ENCODE measurements at regions not wholly inside any gene's neighbourhood (a gene's known extent, or its start where the extent isn't known, plus 50 kb on each side); places are given as distances from the start of the nearest gene placed in this dataset.

DNA sequence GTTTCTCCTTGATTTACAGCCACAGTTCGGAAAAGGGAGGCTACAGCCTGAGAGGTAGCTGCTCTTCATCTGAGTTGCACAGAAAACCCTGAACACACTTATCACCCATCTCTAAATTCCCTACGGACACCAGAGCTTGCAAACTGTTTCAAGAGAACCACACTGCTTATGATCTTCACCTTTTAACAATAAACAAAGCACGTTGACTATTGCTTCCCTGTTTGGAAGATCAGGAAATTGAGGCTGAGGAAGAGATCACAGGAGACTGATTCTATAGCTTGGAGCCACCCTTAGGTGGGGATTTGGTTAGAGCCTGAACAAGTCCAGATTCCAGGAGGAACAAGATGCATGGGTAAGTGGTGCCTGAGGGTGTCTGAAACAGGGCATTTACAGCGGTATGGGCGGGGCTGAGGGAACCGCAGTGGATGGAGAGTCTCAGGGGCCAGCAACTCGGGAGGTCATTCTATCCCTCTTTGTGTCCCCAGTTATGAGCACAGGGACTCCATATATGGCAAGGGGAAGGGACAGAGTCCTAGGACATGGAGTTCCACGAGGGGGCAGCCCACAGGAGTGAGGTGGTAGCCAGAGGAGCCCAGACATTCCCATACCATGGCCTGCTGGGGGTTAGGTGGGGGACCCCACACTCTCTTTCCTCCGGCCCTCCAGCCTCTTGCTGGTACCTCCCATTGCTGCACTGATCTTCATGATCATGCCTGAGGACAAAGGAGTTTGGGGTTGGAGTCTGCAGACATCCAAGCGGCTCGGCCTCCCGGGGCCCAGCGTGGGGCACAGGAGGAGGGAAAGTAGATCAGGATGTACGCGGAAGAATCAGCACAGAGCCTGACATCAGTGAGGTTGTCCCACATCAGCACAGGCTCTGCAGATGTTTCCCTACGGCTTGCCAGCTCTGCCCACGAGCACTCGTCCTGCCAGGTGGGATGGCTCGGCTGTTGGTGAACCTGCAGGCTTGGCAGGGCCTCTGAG lies 162.3 kb upstream of the ZNF536 start:
- DNase-seq (ENCODE audit: low read depth in 3 of 3, low spot score in 1 of 3), result no peak

- no peak for DNase-seq (ENCODE audit: low read depth in 3 of 3, low spot score in 1 of 3)
Measured at GRCh38 chr19:30212574-30212973, 159.6 kb upstream of the ZNF536 start.

DNA sequence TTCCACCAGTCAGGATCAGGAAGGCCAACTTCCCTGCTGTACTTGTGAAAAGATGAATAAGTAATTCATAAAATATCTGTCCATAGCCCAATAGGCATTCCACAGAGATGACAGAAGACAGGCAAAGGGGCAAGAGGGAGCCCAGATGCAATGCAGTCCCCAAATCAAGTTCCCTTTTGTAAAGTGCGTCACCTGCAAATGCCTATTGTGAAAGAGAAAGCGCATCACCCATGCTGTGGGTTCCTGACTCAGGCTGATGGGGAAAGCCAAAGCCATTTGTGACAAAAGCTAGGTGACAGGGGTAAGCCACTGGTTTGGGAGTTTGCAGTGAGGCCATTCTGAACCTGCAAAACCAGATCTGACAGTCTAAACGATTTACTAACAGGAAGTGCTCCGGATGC lies 157.5 kb upstream of the ZNF536 start:
- DNase-seq (ENCODE audit: low read depth in 3 of 3, low spot score in 1 of 3), result no peak

GRCh38 chr19:30215248-30215647 lies 156.9 kb upstream of the ZNF536 start:
- no peak for DNase-seq (ENCODE audit: low read depth in 3 of 3, low spot score in 1 of 3)

- DNase-seq (ENCODE audit: low read depth in 3 of 3, low spot score in 1 of 3), result no peak
Measured at GRCh38 chr19:30216453-30216852, 155.7 kb upstream of the ZNF536 start.

GRCh38 chr19:30217461-30217860 lies 154.7 kb upstream of the ZNF536 start:
- no peak for DNase-seq (ENCODE audit: low read depth in 3 of 3, low spot score in 1 of 3)

GRCh38 chr19:30219702-30220101 lies 152.5 kb upstream of the ZNF536 start:
- DNase-seq (ENCODE audit: low read depth in 3 of 3, low spot score in 1 of 3), result no peak

DNA sequence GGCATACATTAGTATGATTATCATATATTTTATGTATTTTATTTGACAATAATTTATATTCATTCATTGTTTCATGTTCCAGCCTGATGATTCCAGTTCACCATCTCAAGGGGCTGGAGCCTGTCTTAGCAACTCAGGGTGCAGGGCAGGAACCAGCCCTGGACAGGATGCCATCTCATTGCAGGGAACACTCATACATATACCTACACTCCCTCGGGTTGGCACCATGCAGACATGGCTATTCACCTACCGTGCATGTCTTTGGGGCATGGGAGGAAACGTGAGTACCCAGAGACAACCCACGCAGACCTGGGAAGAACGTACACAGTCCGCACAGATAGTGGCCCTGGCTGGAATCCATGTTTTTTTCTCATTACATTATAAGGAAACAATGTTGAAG lies 151.0 kb upstream of the ZNF536 start:
- no peak for DNase-seq (ENCODE audit: low read depth in 3 of 3, low spot score in 1 of 3)

DNA sequence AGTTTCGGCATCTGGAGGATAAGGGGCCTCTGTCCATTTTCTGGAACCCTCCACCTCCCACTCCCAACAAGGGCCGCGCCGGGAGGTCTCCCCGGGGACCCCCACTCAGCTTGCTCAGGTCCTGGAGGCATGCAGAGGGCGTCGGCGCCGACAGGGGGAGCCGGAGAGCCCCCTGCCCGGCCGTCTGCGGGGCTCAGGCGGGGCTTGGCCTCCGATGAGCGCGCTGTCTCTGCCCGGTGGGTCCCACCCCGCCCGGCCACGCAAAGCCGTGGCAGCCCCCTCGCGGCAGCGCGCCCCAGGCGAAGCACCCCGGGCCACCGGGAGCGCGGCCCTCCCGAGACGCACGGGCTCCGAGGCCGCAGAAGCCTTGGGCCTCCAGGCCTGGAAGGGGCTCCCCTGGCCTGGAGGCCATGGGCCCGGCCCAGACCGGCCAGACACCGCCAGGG lies 149.7 kb upstream of the ZNF536 start:
- DNase-seq (ENCODE audit: low read depth in 3 of 3, low spot score in 1 of 3), result no peak

- no peak for DNase-seq (ENCODE audit: low read depth in 3 of 3, low spot score in 1 of 3)
Measured at GRCh38 chr19:30222992-30223865, 149.0 kb upstream of the ZNF536 start.

GRCh38 chr19:30223866-30224688 lies 148.1 kb upstream of the ZNF536 start:
- no peak for DNase-seq (ENCODE audit: low read depth in 3 of 3, low spot score in 1 of 3)

GRCh38 chr19:30224689-30225606 lies 147.2 kb upstream of the ZNF536 start:
- DNase-seq (ENCODE audit: low read depth in 3 of 3, low spot score in 1 of 3), result no peak

GRCh38 chr19:30225676-30226463 lies 146.3 kb upstream of the ZNF536 start:
- DNase-seq (ENCODE audit: low read depth in 3 of 3, low spot score in 1 of 3), result no peak

DNA sequence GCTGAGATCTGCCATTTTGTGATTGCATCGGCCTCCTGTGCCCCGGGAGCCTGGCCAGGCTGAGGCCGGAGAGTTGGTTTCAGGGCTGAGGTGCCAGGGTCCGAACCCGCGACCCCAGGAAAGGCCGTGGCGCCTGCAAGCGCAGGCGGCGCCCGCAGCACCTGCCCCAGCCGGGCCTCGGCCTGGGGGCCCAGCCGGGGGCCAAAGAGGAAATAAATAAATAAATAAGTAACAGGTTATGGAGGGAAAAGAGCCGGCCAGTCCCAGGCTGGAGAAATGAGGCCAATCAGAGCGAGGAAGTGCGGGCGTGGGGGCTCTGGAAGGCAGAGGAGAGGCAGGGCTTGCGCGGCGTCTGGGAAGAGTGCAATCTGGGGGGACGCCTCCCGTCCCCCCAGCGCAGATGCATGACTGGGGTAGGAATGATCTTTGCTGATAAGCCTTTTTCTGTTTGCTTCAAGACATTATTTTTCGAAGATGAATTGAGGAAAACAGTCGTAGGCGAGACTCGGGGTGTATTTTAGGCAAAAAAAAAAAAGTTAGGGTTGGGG lies 145.6 kb upstream of the ZNF536 start:
- no peak for DNase-seq (ENCODE audit: low read depth in 3 of 3, low spot score in 1 of 3)

DNA sequence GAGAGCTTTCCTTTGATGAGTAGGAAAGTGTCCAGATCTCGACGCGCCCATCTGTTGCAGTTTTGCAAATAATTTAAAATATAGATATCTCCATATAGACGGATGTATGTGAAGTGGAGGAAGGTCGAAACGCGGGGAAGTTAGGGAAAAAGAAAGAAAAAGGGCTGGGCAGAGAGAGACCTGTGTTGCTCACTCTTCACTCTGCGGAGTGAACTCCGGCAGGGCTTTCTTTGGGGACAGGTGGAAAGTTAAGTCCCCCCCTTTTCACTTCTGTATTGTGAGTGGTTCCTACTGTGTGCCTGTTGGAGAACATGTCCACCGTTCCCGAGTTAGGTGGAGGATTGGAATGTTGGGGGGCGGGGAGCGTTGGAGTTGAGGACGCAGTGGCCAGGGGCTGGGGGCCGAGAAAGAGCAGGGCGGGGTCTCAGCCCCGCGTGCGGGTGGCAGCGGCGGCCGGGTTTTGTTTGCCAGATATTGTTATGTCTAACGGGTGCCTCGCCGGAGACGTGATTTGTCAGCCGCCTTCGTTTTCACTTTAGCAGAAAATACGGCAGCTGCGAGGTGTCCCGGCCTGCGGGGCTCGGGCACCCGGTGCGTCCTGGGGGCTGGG lies 145.1 kb upstream of the ZNF536 start:
- no peak for DNase-seq (ENCODE audit: low read depth in 3 of 3, low spot score in 1 of 3)

DNA sequence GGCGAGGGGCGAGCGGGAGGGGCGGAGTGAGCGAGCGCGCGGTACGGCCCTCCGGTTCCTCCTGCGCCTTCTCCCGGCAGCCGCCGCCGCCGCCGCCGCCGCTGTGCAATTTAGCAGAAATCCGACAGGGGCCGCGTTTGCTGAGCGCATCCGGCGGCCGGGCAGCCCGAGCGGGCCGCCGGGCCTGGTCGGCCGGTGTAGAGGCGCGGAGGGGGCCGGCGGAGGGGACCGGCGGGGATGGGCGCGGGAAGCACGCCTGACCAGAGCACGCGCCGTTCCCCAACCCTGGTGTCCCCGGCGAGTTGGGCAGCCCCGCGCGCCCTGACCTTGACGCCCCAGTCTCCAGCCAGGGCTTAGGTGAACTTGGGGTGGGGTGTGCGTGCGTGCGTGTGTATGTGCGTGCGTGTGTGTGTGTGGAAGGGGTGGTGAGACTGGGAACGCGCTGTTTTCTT lies 144.5 kb upstream of the ZNF536 start:
- DNase-seq (ENCODE audit: low read depth in 3 of 3, low spot score in 1 of 3), result peak in 1 of 3 donors; percentile 39

DNA sequence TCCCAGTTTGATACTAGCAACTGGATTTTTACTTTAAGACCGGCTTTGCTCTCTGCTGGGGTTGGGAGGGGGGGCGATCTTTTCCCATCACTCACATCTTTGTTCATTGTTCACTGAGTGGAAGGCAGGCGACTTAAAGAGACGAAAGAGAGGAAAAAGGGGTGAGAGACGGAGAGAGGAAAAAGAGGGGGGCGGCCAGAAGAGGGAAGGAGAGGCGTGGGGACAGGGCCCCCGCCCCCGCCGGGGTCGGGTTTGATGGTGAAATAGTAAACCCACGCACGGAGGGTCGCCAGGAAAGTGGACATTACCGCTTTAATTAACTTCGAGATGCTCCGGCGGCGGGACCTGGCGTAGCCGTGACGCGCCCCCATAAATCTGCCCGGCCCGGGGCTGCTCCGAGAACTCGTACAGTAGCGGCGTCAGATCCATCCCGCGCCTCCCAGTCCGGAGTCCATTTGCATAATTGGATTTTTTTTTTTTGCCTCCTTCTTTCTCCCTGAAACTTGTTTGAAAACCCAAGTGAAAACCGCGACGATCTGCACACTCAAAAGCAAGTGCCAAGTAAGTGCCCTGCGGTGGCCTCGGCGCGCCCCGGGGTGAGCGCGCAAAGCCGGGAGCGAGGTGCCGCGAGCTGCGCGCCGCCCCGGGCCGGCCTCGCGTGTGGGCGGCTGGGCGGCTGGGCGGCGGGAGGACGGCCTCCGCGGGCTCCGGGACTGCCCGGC lies 143.9 kb upstream of the ZNF536 start:
- no peak for DNase-seq (ENCODE audit: low read depth in 3 of 3, low spot score in 1 of 3)

Data from stimulated activated CD4-positive, alpha-beta T cell treated with anti-CD3 and anti-CD28 coated beads, TNF-alpha, amount 100 ng/mL, for 1 hour (primary cell).